HG03159 (cell line): ENCODE measurements at regions not wholly inside any gene's neighbourhood (a gene's known extent, or its start where the extent isn't known, plus 50 kb on each side); places are given as distances from the start of the nearest gene placed in this dataset.

ENCODE experiments used
- ATAC-seq: cut with Tn5 transposase; IDR thresholded peaks from one replicate; pipeline ENCODE4 v1.9.1; 2021; ENCODE audit warnings: mild to moderate bottlenecking, moderate library complexity; ENCODE audit not compliant: unreplicated experiment

- ATAC-seq = no peak
These were observed 895.7 kb downstream of the TBC1D22A start for GRCh38 chr22:47658182-47658581.

- no peak for ATAC-seq
These were observed 894.8 kb downstream of the TBC1D22A start for GRCh38 chr22:47657224-47657623.

GRCh38 chr22:47656806-47657205, 894.4 kb downstream of the TBC1D22A start:
- ATAC-seq = no peak

GRCh38 chr22:47655930-47656329, 893.5 kb downstream of the TBC1D22A start:
- ATAC-seq = no peak

GRCh38 chr22:47654922-47655491, 892.6 kb downstream of the TBC1D22A start:
- ATAC-seq = no peak

- ATAC-seq = no peak
These were observed 891.5 kb downstream of the TBC1D22A start for GRCh38 chr22:47653921-47654320.

GRCh38 chr22:47651216-47651987, 889.0 kb downstream of the TBC1D22A start:
- ATAC-seq = no peak

GRCh38 chr22:47647720-47648119, 885.3 kb downstream of the TBC1D22A start:
- no peak for ATAC-seq

- ATAC-seq = no peak
These were observed 884.7 kb downstream of the TBC1D22A start for GRCh38 chr22:47647181-47647580.

- no peak for ATAC-seq
These were observed 883.5 kb downstream of the TBC1D22A start for GRCh38 chr22:47645923-47646322.

- no peak for ATAC-seq
These were observed 883.0 kb downstream of the TBC1D22A start for GRCh38 chr22:47645450-47645914.

- ATAC-seq = no peak
These were observed 871.9 kb downstream of the TBC1D22A start for GRCh38 chr22:47634347-47634746.

GRCh38 chr22:47633111-47633510, 870.7 kb downstream of the TBC1D22A start:
- ATAC-seq = no peak

GRCh38 chr22:47632701-47633100, 870.3 kb downstream of the TBC1D22A start:
- ATAC-seq = no peak

GRCh38 chr22:47631571-47632102, 869.2 kb downstream of the TBC1D22A start:
- ATAC-seq = no peak

GRCh38 chr22:47630741-47631534, 868.5 kb downstream of the TBC1D22A start:
- no peak for ATAC-seq

GRCh38 chr22:47629791-47630655, 867.6 kb downstream of the TBC1D22A start:
- ATAC-seq = no peak

GRCh38 chr22:47629273-47629711, 866.8 kb downstream of the TBC1D22A start:
- ATAC-seq = no peak

GRCh38 chr22:47628477-47629272, 866.2 kb downstream of the TBC1D22A start:
- ATAC-seq = no peak
